K562 (cell line): ENCODE measurements at regions not wholly inside any gene's neighbourhood (a gene's known extent, or its start where the extent isn't known, plus 50 kb on each side); places are given as distances from the start of the nearest gene placed in this dataset.

ENCODE experiments used
- ATAC-seq: fragments of 200-7000 bp; cut with Tn5 transposase; 3 replicates; pipeline ENCODE4 v1.9.1; 2020; ENCODE audit warnings: moderate library complexity
- BruUV-seq: library from RNA; stranded (reverse); fragments of 400-500 nt; replicated peaks from 2 replicates; lab custom pipeline; 2021; lab: Mats Ljungman, UMichigan
- CTCF ChIA-PET: fragments of 300-600 bp; formaldehyde crosslinking; extraction: SDS; loops from one replicate; lab custom pipeline; 2021; ENCODE audit warnings: low intra/inter-chr PET ratio; lab: Yijun Ruan, JAX
- POLR2A ChIA-PET: fragments of 300-600, 350-650 bp; sonication (Branson Sonifier 250); formaldehyde crosslinking; extraction: SDS; loops from one replicate; lab custom pipeline; 2021; ENCODE audit warnings: antibody characterized with exemption, inconsistent platforms; lab: Yijun Ruan, JAX
- DNase-seq, 4 experiments: peaks; one replicate each; pipeline versions ENCODE4 v3.0.0 to v3.0.0-alpha.2; 2011 to 2018; ENCODE audit warnings: low spot score in 3 of 4, mixed read lengths in 3 of 4; ENCODE audit errors: extremely low read depth in 1 of 4
- FAIRE-seq: peaks from 2 replicates; lab custom pipeline; 2011; peaks lifted over from hg19 to GRCh38; lab: Jason Lieb, UNC
- H2AFZ ChIP-seq: 2 replicates; pipeline ENCODE4 v1.6.0; 2011; ENCODE audit warnings: low read depth, low read length, control low read depth, inconsistent platforms
- H3K27ac ChIP-seq: fragments of 200-600 bp; 3 replicates; pipeline ENCODE4 v1.8.0; 2011; ENCODE audit warnings: low read depth, mild to moderate bottlenecking, control low read depth, inconsistent platforms, low read length, moderate library complexity, mixed read lengths; ENCODE audit errors: extremely low read depth
- H3K27me3 ChIP-seq, 2 experiments: fragments of 300-600 bp in 1 of 2; 2 replicates in 1 of 2; 3 replicates in 1 of 2; pipeline versions ENCODE4 v1.6.0 to v1.8.0; 2011; ENCODE audit warnings: inconsistent platforms in 2 of 2, low read length in 2 of 2, mild to moderate bottlenecking in 1 of 2, mixed read lengths in 1 of 2, moderate library complexity in 1 of 2; ENCODE audit not compliant: control insufficient read depth in 2 of 2, insufficient read depth in 2 of 2
- H3K36me3 ChIP-seq: fragments of 300-600 bp; 3 replicates; pipeline ENCODE4 v1.8.0; 2011; ENCODE audit warnings: mild to moderate bottlenecking, low read length, inconsistent platforms; ENCODE audit not compliant: control insufficient read depth, insufficient read depth
- H3K4me1 ChIP-seq, 2 experiments: fragments of 200-600 bp in 1 of 2; replicated peaks in 1 of 2; 2 replicates in 1 of 2; 3 replicates in 1 of 2; pipeline versions ENCODE4 v1.5.1 to v1.8.0; 2011; ENCODE audit warnings: inconsistent platforms in 2 of 2, low read length in 2 of 2, mild to moderate bottlenecking in 1 of 2, mixed read lengths in 1 of 2, moderate library complexity in 1 of 2; ENCODE audit not compliant: control insufficient read depth in 2 of 2, insufficient read depth in 2 of 2
- H3K4me2 ChIP-seq: 2 replicates; pipeline ENCODE4 v1.6.1; 2011; ENCODE audit warnings: low read length, control low read depth, inconsistent platforms, mixed read lengths; ENCODE audit not compliant: insufficient read depth
- H3K4me3 ChIP-seq: fragments of 200-600 bp; sonication (generic), shearing (Covaris generic); 2 replicates; pipeline ENCODE4 v1.5.1; 2016; ENCODE audit warnings: control low read depth, inconsistent platforms
- H3K79me2 ChIP-seq: fragments of 200-600 bp; 3 replicates; pipeline ENCODE4 v1.8.0; 2011; ENCODE audit warnings: low read length, inconsistent platforms; ENCODE audit not compliant: control insufficient read depth, insufficient read depth
- H3K9ac ChIP-seq, 2 experiments: 2 replicates each; pipeline versions ENCODE4 v1.6.0 to v1.6.1; 2011; ENCODE audit warnings: low read depth in 2 of 2, low read length in 2 of 2, control low read depth in 1 of 2, inconsistent platforms in 1 of 2, mild to moderate bottlenecking in 1 of 2, mixed read lengths in 1 of 2; ENCODE audit not compliant: insufficient read depth in 1 of 2
- H3K9me1 ChIP-seq: one replicate; pipeline ENCODE4 v1.6.0; 2011; ENCODE audit warnings: inconsistent platforms, mild to moderate bottlenecking, low read length, moderate library complexity; ENCODE audit not compliant: control insufficient read depth, insufficient read depth
- H3K9me3 ChIP-seq: replicated peaks from 2 replicates; pipeline ENCODE4 v1.5.1; 2011; ENCODE audit warnings: low read depth, low read length, inconsistent platforms; ENCODE audit not compliant: control insufficient read depth, insufficient read depth
- H4K20me1 ChIP-seq: replicated peaks from 2 replicates; pipeline ENCODE4 v1.6.1; 2011; ENCODE audit warnings: low read length, inconsistent platforms, mixed read lengths; ENCODE audit not compliant: control insufficient read depth, insufficient read depth
- ATF4 ChIP-seq: fragments of 450-650 bp; formaldehyde crosslinking; IDR thresholded peaks from 2 replicates; pipeline ENCODE4 v1.4.0; 2022; ENCODE audit warnings: mild to moderate bottlenecking, moderate library complexity
- ATF6 ChIP-seq: sonication (generic); formaldehyde crosslinking; IDR thresholded peaks from 2 replicates; pipeline ENCODE4 v1.4.0; 2020; ENCODE audit warnings: mild to moderate bottlenecking, missing genetic modification reagents
- BCOR ChIP-seq: fragments of 450-650 bp; IDR thresholded peaks from 2 replicates; pipeline ENCODE4 v1.6.1; 2016
- CTBP1 ChIP-seq: fragments of 450-650 bp; IDR thresholded peaks from 2 replicates; pipeline ENCODE4 v1.6.1; 2016; ENCODE audit warnings: borderline replicate concordance
- FOXP1 ChIP-seq: sonication (generic); formaldehyde crosslinking; IDR thresholded peaks from 2 replicates; pipeline ENCODE4 v1.8.0; 2022; ENCODE audit warnings: mild to moderate bottlenecking, missing genetic modification reagents
- GABPB2 ChIP-seq: fragments of 250-450 bp; sonication (Bioruptor Pico); conservative IDR thresholded peaks from 2 replicates; pipeline ENCODE4 v1.5.1; 2021; ENCODE audit warnings: mild to moderate bottlenecking
- MCM5 ChIP-seq: fragments of 450-650 bp; IDR thresholded peaks from 2 replicates; pipeline ENCODE4 v1.6.1; 2016; ENCODE audit warnings: low read depth
- ZBTB49 ChIP-seq: sonication (generic); formaldehyde crosslinking; IDR thresholded peaks from 2 replicates; pipeline ENCODE4 v1.8.0; 2022; ENCODE audit warnings: missing genetic modification reagents, mild to moderate bottlenecking, borderline replicate concordance
- ZNF124 ChIP-seq: sonication (generic); formaldehyde crosslinking; IDR thresholded peaks from 2 replicates; pipeline ENCODE4 v1.8.1; 2022; ENCODE audit warnings: missing genetic modification reagents
- ZNF41 ChIP-seq: fragments of 250-450 bp; sonication (Bioruptor Pico); conservative IDR thresholded peaks from 2 replicates; pipeline ENCODE4 v1.4.0; 2020; ENCODE audit warnings: mild to moderate bottlenecking
- ZNF589 ChIP-seq: fragments of 200-800 bp; sonication (Bioruptor generic); IDR thresholded peaks from 2 replicates; pipeline ENCODE4 v1.6.1; 2016; ENCODE audit warnings: low read depth, missing genetic modification characterization, missing compliant biosample characterization
- ZNF830 ChIP-seq: fragments of 250-450 bp; sonication (Bioruptor Pico); IDR thresholded peaks from 2 replicates; pipeline ENCODE4 v1.5.0; 2021; ENCODE audit warnings: mild to moderate bottlenecking
- WGBS: fragments of 100-300 bp; shearing (Covaris generic); methylation state at CpG from one replicate; pipeline ENCODE4 v1.1.6; 2016; ENCODE audit warnings: low coverage, mixed read lengths; ENCODE audit not compliant: insufficient coverage; ENCODE audit errors: missing lambda C conversion rate; 5-methylcytosine and 5-hydroxymethylcytosine counted together
- in situ Hi-C: fragments of 300-500 bp; cut with MboI; formaldehyde crosslinking; loops from 4 replicates; pipeline ENCODE4 v1.15.0; 2018; ENCODE audit warnings: inconsistent platforms, mixed read lengths
- intact Hi-C: fragments of 100-400 bp; cut with micrococcal nuclease; formaldehyde crosslinking; loops from 2 replicates; pipeline ENCODE4 v1.14.2; 2022

GRCh38 chr13:112204346-112205327 lies 137.7 kb downstream of the SOX1 start:
- DNase-seq, result no peak
- Histone ChIP-seq H4K20me1 (no peaks in the 10 kb centered on the region), H3K9me1 (no peaks in the 10 kb centered on the region), H3K27ac (no peak overlapping the region), H3K9ac (no peak overlapping the region), H3K4me2 (no peak overlapping the region), H3K27me3 (peaks cover 0 to 44% of the 10 kb centered on the region in 2 experiments; a peak in 3 of 5 replicates), H2AFZ (no peak overlapping the region), H3K9me3 (no peaks in the 10 kb centered on the region), H3K4me1 (no peaks in the 10 kb centered on the region), H3K79me2 (no peaks in the 10 kb centered on the region), H3K4me3 (no peak overlapping the region), H3K36me3 (no peaks in the 10 kb centered on the region)
- ChIA-PET CTCF (no interaction called here), POLR2A (no interaction called here)
- no peak for TF ChIP-seq MCM5
- no peak for TF ChIP-seq ATF4 (CRISPR knock-in tag)
- TF ChIP-seq ZNF830, result no peak
- TF ChIP-seq ZBTB49, result no peak
- no peak for TF ChIP-seq FOXP1 (CRISPR knock-in tag)
- no peak for TF ChIP-seq CTBP1
- TF ChIP-seq ATF6 (CRISPR knock-in tag), result no peak
- TF ChIP-seq ZNF589 (CRISPR knock-in tag), result no peak
- no peak for TF ChIP-seq BCOR
- TF ChIP-seq GABPB2, result no peak
- TF ChIP-seq ZNF124 (CRISPR knock-in tag), result no peak
- TF ChIP-seq ZNF41 (CRISPR knock-in tag), result no peak
- under 1% methylated on average over 28 of the region's 33 CpGs for WGBS
- ATAC-seq, result no peak
- BruUV-seq, result no TSS peak
- in situ Hi-C loops (no loop called here), intact Hi-C loops (no loop called here)
- FAIRE-seq, result no peak
